Endothelial cell of umbilical vein (primary cell): ENCODE measurements at regions not wholly inside any gene's neighbourhood (a gene's known extent, or its start where the extent isn't known, plus 50 kb on each side); places are given as distances from the start of the nearest gene placed in this dataset.

ENCODE experiments used
- BruUV-seq: library from RNA; stranded (reverse); fragments of 400-500 nt; replicated peaks from 2 replicates; lab custom pipeline; 2021; lab: Mats Ljungman, UMichigan
- CTCF ChIA-PET: fragments of 300-600, 350-600 bp; sonication (Branson Sonifier 250); formaldehyde crosslinking; loops from one replicate; lab custom pipeline; 2021; ENCODE audit warnings: antibody characterized with exemption, inconsistent platforms; lab: Charles Lee
- POLR2A ChIA-PET: fragments of 300-600, 350-600 bp; sonication (Branson Sonifier 250); formaldehyde crosslinking; loops from one replicate; lab custom pipeline; 2021; ENCODE audit warnings: antibody characterized with exemption, inconsistent platforms; lab: Charles Lee
- DNase-seq: peaks from one replicate; pipeline ENCODE4 v3.0.0-alpha.2; 2011; ENCODE audit warnings: low read depth, low spot score
- FAIRE-seq: peaks from 2 replicates; lab custom pipeline; 2011; peaks lifted over from hg19 to GRCh38; lab: Jason Lieb, UNC
- H2AFZ ChIP-seq: 2 replicates; pipeline ENCODE4 v1.6.0; 2012; ENCODE audit warnings: low read depth, low read length, control low read depth, inconsistent platforms
- H3K27ac ChIP-seq: 2 replicates; pipeline ENCODE4 v1.5.1; 2011; ENCODE audit warnings: low read depth, mild to moderate bottlenecking, control low read depth, low read length, moderate library complexity; ENCODE audit not compliant: insufficient read depth
- H3K27me3 ChIP-seq, 2 experiments: 2 replicates each; pipeline versions ENCODE4 v1.6.0 to v1.6.1; 2011; ENCODE audit warnings: low read length in 2 of 2, mixed read lengths in 1 of 2; ENCODE audit not compliant: control insufficient read depth in 2 of 2, insufficient read depth in 2 of 2
- H3K36me3 ChIP-seq, 2 experiments: 2 replicates in 1 of 2; 3 replicates in 1 of 2; pipeline ENCODE4 v1.5.1; 2011; ENCODE audit warnings: low read length in 2 of 2, mild to moderate bottlenecking in 1 of 2, moderate library complexity in 1 of 2; ENCODE audit not compliant: control insufficient read depth in 2 of 2, insufficient read depth in 2 of 2; ENCODE audit errors: extremely low read depth in 1 of 2
- H3K4me1 ChIP-seq: 3 replicates; pipeline ENCODE4 v1.5.1; 2011; ENCODE audit warnings: mild to moderate bottlenecking, low read length; ENCODE audit not compliant: control insufficient read depth, insufficient read depth; ENCODE audit errors: extremely low read depth
- H3K4me2 ChIP-seq: 2 replicates; pipeline ENCODE4 v1.6.1; 2011; ENCODE audit warnings: low read length, control low read depth, mixed read lengths; ENCODE audit not compliant: insufficient read depth
- H3K4me3 ChIP-seq, 3 experiments: fragments of 200-600 bp in 1 of 3; sonication (generic), shearing (Covaris generic) in 1 of 3; replicated peaks in 1 of 3; 2 replicates each; pipeline ENCODE4 v1.5.1; 2011 to 2016; ENCODE audit warnings: control low read depth in 3 of 3, low read length in 3 of 3, mild to moderate bottlenecking in 2 of 3, inconsistent platforms in 1 of 3, low read depth in 1 of 3, moderate library complexity in 1 of 3; ENCODE audit not compliant: insufficient read depth in 1 of 3
- H3K79me2 ChIP-seq: 2 replicates; pipeline ENCODE4 v1.6.0; 2012; ENCODE audit warnings: low read length, inconsistent platforms; ENCODE audit not compliant: control insufficient read depth, insufficient read depth
- H3K9ac ChIP-seq: replicated peaks from 2 replicates; pipeline ENCODE3; 2011; ENCODE audit warnings: low read length, control low read depth; ENCODE audit not compliant: insufficient read depth; ENCODE audit errors: extremely low read depth
- H3K9me1 ChIP-seq: replicated peaks from 3 replicates; pipeline ENCODE4 v1.6.0; 2011; ENCODE audit warnings: mild to moderate bottlenecking, low read length; ENCODE audit not compliant: control insufficient read depth, insufficient read depth; ENCODE audit errors: extremely low read depth
- H3K9me3 ChIP-seq: replicated peaks from 2 replicates; pipeline ENCODE4 v1.5.1; 2012; ENCODE audit warnings: low read length, inconsistent platforms; ENCODE audit not compliant: control insufficient read depth, insufficient read depth
- H4K20me1 ChIP-seq: replicated peaks from 2 replicates; pipeline ENCODE3; 2011; ENCODE audit warnings: mild to moderate bottlenecking, low read length; ENCODE audit not compliant: control insufficient read depth, insufficient read depth; ENCODE audit errors: extremely low read depth
- CTCF ChIP-seq, 2 donors: IDR thresholded peaks; 1 replicate in 1 of 2; 2 replicates in 1 of 2; pipeline ENCODE4 v1.5.1; 2011; ENCODE audit warnings: low read length in 2 of 2, mild to moderate bottlenecking in 2 of 2, moderate library complexity in 2 of 2, control low read depth in 1 of 2, inconsistent platforms in 1 of 2, low read depth in 1 of 2; ENCODE audit not compliant: insufficient read depth in 1 of 2; ENCODE audit errors: extremely low read depth in 1 of 2
- EZH2 ChIP-seq: IDR thresholded peaks from 2 replicates; pipeline ENCODE4 v1.6.1; 2012; ENCODE audit warnings: borderline replicate concordance, low read depth, mild to moderate bottlenecking, moderate library complexity, low read length, inconsistent platforms; ENCODE audit not compliant: severe bottlenecking
- FOS ChIP-seq: IDR thresholded peaks from 2 replicates; pipeline ENCODE4 v1.6.1; 2011; ENCODE audit warnings: mild to moderate bottlenecking, low read length, moderate library complexity, borderline replicate concordance; ENCODE audit not compliant: insufficient read depth
- GATA2 ChIP-seq: IDR thresholded peaks from 2 replicates; pipeline ENCODE4 v1.7.0; 2011; ENCODE audit warnings: low read depth, mild to moderate bottlenecking, moderate library complexity, mixed read lengths, low read length; ENCODE audit not compliant: insufficient read length, insufficient read depth
- JUN ChIP-seq: IDR thresholded peaks from 2 replicates; pipeline ENCODE4 v1.6.1; 2011; ENCODE audit warnings: borderline replicate concordance, low read depth; ENCODE audit not compliant: insufficient read length, insufficient read depth
- MAX ChIP-seq: IDR thresholded peaks from 2 replicates; pipeline ENCODE4 v1.6.1; 2011; ENCODE audit not compliant: insufficient read depth, insufficient read length
- MYC ChIP-seq: IDR thresholded peaks from one replicate; pipeline ENCODE4 v1.6.1; 2011; ENCODE audit warnings: mild to moderate bottlenecking, low read depth, low read length
- POLR2A ChIP-seq: IDR thresholded peaks from 2 replicates; pipeline ENCODE4 v1.6.1; 2012; ENCODE audit warnings: low read depth, mild to moderate bottlenecking, control low read depth, low read length
- POLR2AphosphoS5 ChIP-seq: IDR thresholded peaks from 2 replicates; pipeline ENCODE4 v1.6.1; 2012; ENCODE audit warnings: low read depth, mild to moderate bottlenecking, control low read depth, low read length, moderate library complexity; ENCODE audit not compliant: insufficient read depth
- dilution Hi-C: fragments of 300-500 bp; cut with MboI; formaldehyde crosslinking; loops from one replicate; pipeline ENCODE4 v1.15.0; 2019; ENCODE audit warnings: low sequenced_read_pairs; ENCODE audit not compliant: extremely low pct_ligation_motif_present
- intact Hi-C: fragments of 100-400 bp; cut with micrococcal nuclease; formaldehyde crosslinking; loops from one replicate; pipeline ENCODE4 v1.10.0; 2022

- POLR2A ChIA-PET, result no interaction called here
- Histone ChIP-seq H4K20me1 (no peaks in the 10 kb centered on the region), H3K9me1 (no peaks in the 10 kb centered on the region), H3K79me2 (no peaks in the 10 kb centered on the region), H2AFZ (no peak overlapping the region), H3K36me3 (no peaks in the 10 kb centered on the region), H3K9me3 (no peaks in the 10 kb centered on the region), H3K4me2 (no peak overlapping the region), H3K27me3 (peaks cover 0 to 5% of the 10 kb centered on the region in 2 experiments), H3K9ac (no peak overlapping the region), H3K27ac (no peak overlapping the region), H3K4me3 (no peak overlapping the region), H3K4me1 (no peaks in the 10 kb centered on the region)
- no TSS peak for BruUV-seq
- TF ChIP-seq POLR2A (no peak), FOS (no peak), CTCF (IDR thresholded peaks at IDR 0.05; ENCODE audit: extremely low read depth in 1 of 2, insufficient read depth in 1 of 2, low read depth in 1 of 2, low read length in 2 of 2) (no peak), JUN (no peak)
- DNase-seq, result no peak
- FAIRE-seq, result no peak
- CTCF ChIA-PET, result interaction anchor here (1.0 to 1.7 kb wide), 2 partner anchors 9 to 17 kb away, joined by 4 read pairs; no protein-coding TSS in a partner anchor
- dilution Hi-C loops, result no loop called here
- intact Hi-C loops, result no loop called here
Observed at GRCh38 chr7:3217166-3217565, 83.9 kb upstream of the SDK1 start.

- H3K79me2 ChIP-seq, result no peaks in the 10 kb centered on the region
- no peak overlapping the region for H2AFZ ChIP-seq
- DNase-seq (no peak), FAIRE-seq (no peak)
- no peaks in the 10 kb centered on the region for H3K9me1 ChIP-seq
- no peaks in the 10 kb centered on the region for H3K9me3 ChIP-seq
- H3K27ac ChIP-seq, result no peak overlapping the region
- H3K4me2 ChIP-seq, result no peak overlapping the region
- no TSS peak for BruUV-seq
- ChIA-PET CTCF (no interaction called here), POLR2A (no interaction called here)
- no peaks in the 10 kb centered on the region for H4K20me1 ChIP-seq
- no peaks in the 10 kb centered on the region for H3K4me1 ChIP-seq
- TF ChIP-seq GATA2, result no peak
- no peak for TF ChIP-seq FOS
- TF ChIP-seq MAX, result no peak
- no peak for TF ChIP-seq JUN
- no peak for TF ChIP-seq POLR2A
- TF ChIP-seq POLR2AphosphoS5, result no peak
- no peak for TF ChIP-seq MYC
- no peak for TF ChIP-seq CTCF (IDR thresholded peaks at IDR 0.05; ENCODE audit: extremely low read depth in 1 of 2, insufficient read depth in 1 of 2, low read depth in 1 of 2, low read length in 2 of 2)
- no peak for TF ChIP-seq EZH2
- no peak overlapping the region for H3K9ac ChIP-seq
- no peaks in the 10 kb centered on the region for H3K36me3 ChIP-seq
- H3K4me3 ChIP-seq, result no peak overlapping the region
- dilution Hi-C loops (no loop called here), intact Hi-C loops (no loop called here)
- peaks cover 0 to 8% of the 10 kb centered on the region in 2 experiments for H3K27me3 ChIP-seq
Observed at GRCh38 chr7:3218411-3219225, 82.4 kb upstream of the SDK1 start.
